ENCODE measurements at regions not wholly inside any gene's neighbourhood (a gene's known extent, or its start where the extent isn't known, plus 50 kb on each side); places are given as distances from the start of the nearest gene placed in this dataset.

DNA sequence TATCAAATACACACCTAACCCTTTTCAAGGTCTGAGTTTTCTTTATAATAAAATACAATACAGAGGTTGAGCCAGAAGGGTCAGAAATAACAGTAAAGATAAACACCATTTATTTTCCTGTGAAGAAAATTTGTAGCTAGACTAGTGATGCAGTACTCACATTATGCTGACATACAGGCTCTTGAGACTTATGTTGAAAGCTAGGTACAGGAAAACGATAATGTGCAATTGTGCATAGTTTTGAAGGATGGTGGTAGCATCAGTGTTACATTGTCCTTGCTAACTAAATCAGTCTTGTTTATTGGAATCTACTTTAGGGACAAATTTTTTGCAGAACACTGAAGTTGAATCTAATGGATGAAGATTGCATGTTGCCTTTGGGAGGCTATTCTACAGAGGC, 1877.2 kb downstream of the PCDH7 start:
- Histone ChIP-seq H4K20me1 (ENCODE audit: insufficient read depth, low read length) (no peaks in the 10 kb centered on the region), H3K36me3 (replicated peaks in 1 of 2; ENCODE audit: control insufficient read depth in 1 of 2, insufficient read depth in 2 of 2, low read length in 2 of 2) (no peaks in the 10 kb centered on the region), H2AFZ (ENCODE audit: insufficient read depth, low read depth, low read length, poor library complexity, severe bottlenecking) (no peak overlapping the region), H3K27me3 (ENCODE audit: control insufficient read depth in 2 of 2, insufficient read depth in 2 of 2, low read length in 2 of 2) (no peaks in the 10 kb centered on the region), H3K4me2 (replicated peaks; ENCODE audit: extremely low read depth, low read length, poor library complexity, severe bottlenecking) (no peak overlapping the region), H3K9ac (ENCODE audit: insufficient read depth, low read length, poor library complexity, severe bottlenecking) (no peak overlapping the region), H3K79me2 (ENCODE audit: insufficient read depth, low read length) (no peaks in the 10 kb centered on the region), H3K4me3 (replicated peaks in 1 of 3; ENCODE audit: low read depth in 2 of 3, low read length in 3 of 3) (no peak overlapping the region), H3K4me1 (ENCODE audit: control insufficient read depth in 1 of 2, insufficient read depth in 2 of 2, low read length in 2 of 2) (no peaks in the 10 kb centered on the region), H3K27ac (ENCODE audit: low read depth in 1 of 2, low read length in 2 of 2) (no peak overlapping the region), H3K9me3 (replicated peaks in 1 of 2; ENCODE audit: control insufficient read depth in 1 of 2, insufficient read depth in 1 of 2, low read length in 2 of 2) (no peaks in the 10 kb centered on the region)
- Mint-ChIP-seq H3K4me1 (no peaks in the 10 kb centered on the region), H3K36me3 (no peaks in the 10 kb centered on the region), H3K4me3 (no peak overlapping the region), H3K27ac (no peak overlapping the region), H3K27me3 (ENCODE audit: low read depth in 3 of 3) (peaks cover 0 to 2% (median 2%) of the 10 kb centered on the region in 3 donors), H3K9me3 (peaks cover 0 to 2% (median 0%) of the 10 kb centered on the region in 7 donors)
- intact Hi-C loops (cut with micrococcal nuclease) = no loop called here
- no peak for DNase-seq
- WGBS (ENCODE audit: insufficient coverage) = 100% methylated on average over 1 of the region's 1 CpG
- TF ChIP-seq, protein P1, sequence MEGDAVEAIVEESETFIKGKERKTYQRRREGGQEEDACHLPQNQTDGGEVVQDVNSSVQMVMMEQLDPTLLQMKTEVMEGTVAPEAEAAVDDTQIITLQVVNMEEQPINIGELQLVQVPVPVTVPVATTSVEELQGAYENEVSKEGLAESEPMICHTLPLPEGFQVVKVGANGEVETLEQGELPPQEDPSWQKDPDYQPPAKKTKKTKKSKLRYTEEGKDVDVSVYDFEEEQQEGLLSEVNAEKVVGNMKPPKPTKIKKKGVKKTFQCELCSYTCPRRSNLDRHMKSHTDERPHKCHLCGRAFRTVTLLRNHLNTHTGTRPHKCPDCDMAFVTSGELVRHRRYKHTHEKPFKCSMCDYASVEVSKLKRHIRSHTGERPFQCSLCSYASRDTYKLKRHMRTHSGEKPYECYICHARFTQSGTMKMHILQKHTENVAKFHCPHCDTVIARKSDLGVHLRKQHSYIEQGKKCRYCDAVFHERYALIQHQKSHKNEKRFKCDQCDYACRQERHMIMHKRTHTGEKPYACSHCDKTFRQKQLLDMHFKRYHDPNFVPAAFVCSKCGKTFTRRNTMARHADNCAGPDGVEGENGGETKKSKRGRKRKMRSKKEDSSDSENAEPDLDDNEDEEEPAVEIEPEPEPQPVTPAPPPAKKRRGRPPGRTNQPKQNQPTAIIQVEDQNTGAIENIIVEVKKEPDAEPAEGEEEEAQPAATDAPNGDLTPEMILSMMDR (IDR thresholded peaks at IDR 0.05) = no peak

DNA sequence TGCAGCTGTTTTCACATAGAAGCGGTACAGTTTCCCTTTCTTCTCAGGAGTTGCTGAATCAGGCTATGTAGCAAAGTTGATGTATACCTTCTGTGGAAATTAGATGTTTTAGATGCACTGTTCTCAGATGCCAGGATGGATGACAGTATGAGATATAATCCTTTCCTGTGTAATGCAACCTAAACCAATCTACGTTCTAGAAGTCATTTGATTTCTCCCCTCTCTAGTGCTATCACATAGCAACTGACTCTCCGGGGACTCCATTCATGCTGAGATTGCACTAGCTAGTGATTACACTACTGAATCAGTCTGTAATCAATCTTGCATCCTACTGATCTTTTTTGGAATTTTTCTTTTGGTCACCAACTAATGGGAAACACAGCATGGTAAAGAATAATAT, 1881.7 kb downstream of the PCDH7 start:
- Mint-ChIP-seq H3K4me3 (no peak overlapping the region), H3K9me3 (peaks cover 0 to 7% (median 5%) of the 10 kb centered on the region in 7 donors), H3K27ac (no peak overlapping the region), H3K36me3 (no peaks in the 10 kb centered on the region), H3K27me3 (ENCODE audit: low read depth in 3 of 3) (peaks cover 0 to 1% (median 0%) of the 10 kb centered on the region in 3 donors), H3K4me1 (no peaks in the 10 kb centered on the region)
- no peaks in the 10 kb centered on the region for H3K4me1 ChIP-seq (ENCODE audit: control insufficient read depth in 1 of 2, insufficient read depth in 2 of 2, low read length in 2 of 2)
- H3K27ac ChIP-seq (ENCODE audit: low read depth in 1 of 2, low read length in 2 of 2) = no peak overlapping the region
- H3K79me2 ChIP-seq (ENCODE audit: insufficient read depth, low read length) = no peaks in the 10 kb centered on the region
- H3K9ac ChIP-seq (ENCODE audit: insufficient read depth, low read length, poor library complexity, severe bottlenecking) = no peak overlapping the region
- H4K20me1 ChIP-seq (ENCODE audit: insufficient read depth, low read length) = no peaks in the 10 kb centered on the region
- no peak overlapping the region for H3K4me3 ChIP-seq (replicated peaks in 1 of 3; ENCODE audit: low read depth in 2 of 3, low read length in 3 of 3)
- intact Hi-C loops (cut with micrococcal nuclease) = no loop called here
- TF ChIP-seq, protein P1 (IDR thresholded peaks at IDR 0.05) = no peak
- no peaks in the 10 kb centered on the region for H3K36me3 ChIP-seq (replicated peaks in 1 of 2; ENCODE audit: control insufficient read depth in 1 of 2, insufficient read depth in 2 of 2, low read length in 2 of 2)
- DNase-seq = no peak
- peaks cover 0 to 7% of the 10 kb centered on the region in 2 donors for H3K9me3 ChIP-seq (replicated peaks in 1 of 2; ENCODE audit: control insufficient read depth in 1 of 2, insufficient read depth in 1 of 2, low read length in 2 of 2)
- no peak overlapping the region for H2AFZ ChIP-seq (ENCODE audit: insufficient read depth, low read depth, low read length, poor library complexity, severe bottlenecking)
- H3K27me3 ChIP-seq (ENCODE audit: control insufficient read depth in 2 of 2, insufficient read depth in 2 of 2, low read length in 2 of 2) = no peaks in the 10 kb centered on the region
- H3K4me2 ChIP-seq (replicated peaks; ENCODE audit: extremely low read depth, low read length, poor library complexity, severe bottlenecking) = no peak overlapping the region
- 94% methylated on average over 3 of the region's 3 CpGs for WGBS (ENCODE audit: insufficient coverage)
